GM23248 (cell line): ENCODE measurements at regions not wholly inside any gene's neighbourhood (a gene's known extent, or its start where the extent isn't known, plus 50 kb on each side); places are given as distances from the start of the nearest gene placed in this dataset.

ENCODE experiments used
- EZH2 ChIP-seq: fragments of 200-600 bp; sonication (generic); IDR thresholded peaks from 2 replicates; pipeline ENCODE4 v1.6.1; 2018; ENCODE audit warnings: antibody characterized with exemption, mild to moderate bottlenecking; ENCODE audit not compliant: insufficient read depth, poor library complexity, severe bottlenecking
- EZH2phosphoT487 ChIP-seq: fragments of 200-600 bp; sonication (generic); IDR thresholded peaks from 2 replicates; pipeline ENCODE4 v1.6.1; 2018; ENCODE audit warnings: antibody characterized with exemption, moderate library complexity, mild to moderate bottlenecking, low read depth; ENCODE audit not compliant: insufficient read depth

DNA sequence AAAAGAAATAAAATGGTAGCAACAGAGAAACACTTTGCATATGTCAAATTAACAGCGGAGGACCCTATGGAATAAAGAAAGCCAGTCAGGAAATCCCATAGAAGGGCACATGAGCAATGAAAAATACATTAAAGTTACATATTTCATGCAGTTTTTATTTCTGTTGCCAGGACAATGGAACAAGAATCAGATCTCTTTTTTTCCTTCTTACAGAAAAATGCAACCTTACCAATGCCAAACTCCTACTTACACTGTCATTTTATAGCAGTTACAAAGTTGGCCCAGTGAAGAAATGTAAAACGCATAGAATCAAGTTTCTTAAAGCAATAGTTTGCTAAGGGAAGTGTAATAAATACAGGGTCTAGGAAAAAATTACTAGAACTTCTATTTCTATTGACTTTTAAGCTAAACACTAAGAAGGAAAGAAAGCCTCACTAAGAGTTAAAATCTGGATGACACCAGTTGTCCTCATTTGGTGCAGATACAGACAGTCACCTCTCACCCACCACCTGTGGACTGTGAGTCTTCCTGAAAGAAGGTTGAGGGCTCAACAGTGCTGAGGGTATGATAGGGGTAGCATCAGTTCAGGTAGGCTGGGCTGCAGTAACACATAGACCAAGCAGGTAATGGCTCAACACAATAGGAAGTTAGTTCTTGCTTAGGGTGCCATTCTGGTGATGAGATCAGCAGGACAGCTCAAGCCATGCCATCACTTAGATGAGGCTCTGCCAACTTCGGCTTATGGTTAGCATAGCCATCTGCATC is 224.6 kb downstream of the ANAPC10 start:
- TF ChIP-seq EZH2phosphoT487 (no peak), EZH2 (no peak)
